ENCODE measurements at regions not wholly inside any gene's neighbourhood (a gene's known extent, or its start where the extent isn't known, plus 50 kb on each side); places are given as distances from the start of the nearest gene placed in this dataset.

- TF ChIP-seq, protein P1, sequence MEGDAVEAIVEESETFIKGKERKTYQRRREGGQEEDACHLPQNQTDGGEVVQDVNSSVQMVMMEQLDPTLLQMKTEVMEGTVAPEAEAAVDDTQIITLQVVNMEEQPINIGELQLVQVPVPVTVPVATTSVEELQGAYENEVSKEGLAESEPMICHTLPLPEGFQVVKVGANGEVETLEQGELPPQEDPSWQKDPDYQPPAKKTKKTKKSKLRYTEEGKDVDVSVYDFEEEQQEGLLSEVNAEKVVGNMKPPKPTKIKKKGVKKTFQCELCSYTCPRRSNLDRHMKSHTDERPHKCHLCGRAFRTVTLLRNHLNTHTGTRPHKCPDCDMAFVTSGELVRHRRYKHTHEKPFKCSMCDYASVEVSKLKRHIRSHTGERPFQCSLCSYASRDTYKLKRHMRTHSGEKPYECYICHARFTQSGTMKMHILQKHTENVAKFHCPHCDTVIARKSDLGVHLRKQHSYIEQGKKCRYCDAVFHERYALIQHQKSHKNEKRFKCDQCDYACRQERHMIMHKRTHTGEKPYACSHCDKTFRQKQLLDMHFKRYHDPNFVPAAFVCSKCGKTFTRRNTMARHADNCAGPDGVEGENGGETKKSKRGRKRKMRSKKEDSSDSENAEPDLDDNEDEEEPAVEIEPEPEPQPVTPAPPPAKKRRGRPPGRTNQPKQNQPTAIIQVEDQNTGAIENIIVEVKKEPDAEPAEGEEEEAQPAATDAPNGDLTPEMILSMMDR (conservative IDR thresholded peaks at IDR 0.05; ENCODE audit: low read length): no peak
- no peak overlapping the region for H3K4me3 ChIP-seq (ENCODE audit: low read length)
These were observed 202.2 kb downstream of the SNX10 start for GRCh38 chr7:26493737-26494428.

GRCh38 chr7:26495569-26495968 lies 203.9 kb downstream of the SNX10 start:
- TF ChIP-seq, protein P1 (conservative IDR thresholded peaks at IDR 0.05; ENCODE audit: low read length): no peak
- H3K4me3 ChIP-seq (ENCODE audit: low read length): no peak overlapping the region
- no peak for DNase-seq (ENCODE audit: low read depth)

More at GRCh38 chr7:26493737-26494428, 202.2 kb downstream of the SNX10 start:
- no peak for DNase-seq (ENCODE audit: low read depth)

- no peak for DNase-seq (ENCODE audit: low read depth)
- no peak overlapping the region for H3K4me3 ChIP-seq (ENCODE audit: low read length)
- TF ChIP-seq, protein P1 (conservative IDR thresholded peaks at IDR 0.05; ENCODE audit: low read length): no peak
These were observed 206.3 kb downstream of the SNX10 start for GRCh38 chr7:26497801-26498596.

- H3K4me3 ChIP-seq (ENCODE audit: low read length): no peak overlapping the region
- TF ChIP-seq, protein P1 (conservative IDR thresholded peaks at IDR 0.05; ENCODE audit: low read length): no peak
- no peak for DNase-seq (ENCODE audit: low read depth)
These were observed 207.7 kb downstream of the SNX10 start for GRCh38 chr7:26499315-26499897.

DNA sequence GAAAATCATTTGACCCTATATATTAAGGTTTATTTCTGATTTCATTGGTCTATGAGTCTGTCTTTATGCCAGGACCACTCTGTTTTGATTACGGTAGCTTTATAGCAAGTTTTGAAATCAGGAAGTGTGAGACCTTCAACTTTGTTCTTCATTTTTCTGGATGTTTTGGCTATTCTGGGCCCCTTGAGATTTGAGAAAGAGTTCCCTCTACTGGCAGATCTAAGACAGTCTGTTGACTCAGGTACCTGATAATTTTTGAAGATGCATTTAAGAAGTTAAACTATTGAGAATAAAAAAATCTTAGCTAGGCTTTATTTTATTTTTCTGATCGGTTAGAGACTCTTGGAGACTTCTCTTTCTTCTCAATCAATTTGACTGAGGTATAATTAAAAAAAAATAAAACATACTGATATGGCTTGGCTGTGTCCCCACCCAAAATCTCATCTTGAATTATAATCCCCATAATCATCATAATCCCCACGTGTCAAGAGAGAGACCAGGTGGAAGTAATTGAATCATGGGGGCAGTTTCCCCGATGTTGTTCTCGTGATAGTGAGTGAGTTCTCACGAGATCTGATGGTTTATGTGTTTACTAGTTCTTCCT lies 209.2 kb downstream of the SNX10 start:
- no peak overlapping the region for H3K4me3 ChIP-seq (ENCODE audit: low read length)
- DNase-seq (ENCODE audit: low read depth): peak; percentile 37
- TF ChIP-seq, protein P1 (conservative IDR thresholded peaks at IDR 0.05; ENCODE audit: low read length): peak; percentile 61

DNA sequence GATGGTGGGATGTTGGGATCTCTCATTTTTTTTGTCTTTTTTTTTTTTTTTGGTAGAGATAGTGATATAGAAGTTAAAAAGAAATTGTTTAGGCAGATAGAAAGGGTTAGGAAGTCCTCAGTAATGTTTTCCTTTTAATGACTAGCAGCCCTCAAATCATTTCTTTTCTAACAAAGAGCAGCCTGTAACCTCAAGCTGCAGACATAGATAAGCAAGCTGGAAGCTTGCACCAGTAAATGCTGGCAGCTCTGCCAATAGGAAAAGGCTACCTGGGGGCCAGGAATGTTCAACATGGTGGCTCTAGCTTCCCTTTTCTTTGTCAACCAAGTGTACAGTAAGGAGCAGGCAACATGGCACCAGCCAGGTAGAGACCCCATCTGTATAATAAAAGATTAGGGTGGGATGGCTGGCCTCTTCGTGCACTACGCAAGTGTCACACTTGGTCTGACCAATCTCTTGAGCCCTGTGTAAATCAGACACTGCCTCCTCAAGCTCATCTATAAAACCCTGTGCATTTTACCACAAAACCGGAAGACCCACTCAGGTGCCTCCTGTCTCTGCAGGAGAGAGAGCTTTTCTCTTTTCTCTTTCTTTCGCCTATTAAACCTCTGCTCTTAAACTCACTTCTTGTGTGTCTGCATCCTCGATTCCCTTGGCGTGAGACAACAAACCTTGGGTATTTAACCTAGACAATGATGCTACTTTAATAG lies 212.9 kb downstream of the SNX10 start:
- H3K4me3 ChIP-seq (ENCODE audit: low read length): no peak overlapping the region
- no peak for DNase-seq (ENCODE audit: low read depth)
- TF ChIP-seq, protein P1 (conservative IDR thresholded peaks at IDR 0.05; ENCODE audit: low read length): no peak

Data from AG10803 (cell line).